ENCODE measurements at regions not wholly inside any gene's neighbourhood (a gene's known extent, or its start where the extent isn't known, plus 50 kb on each side); places are given as distances from the start of the nearest gene placed in this dataset.

- 81 to 85% methylated on average over 2 of the region's 2 CpGs for WGBS, 2 donors
These were observed 109.9 kb upstream of the JAZF1 start for GRCh38 chr7:28290496-28290895.

GRCh38 chr7:28291559-28291958 lies 111.0 kb upstream of the JAZF1 start:
- no peak for FAIRE-seq
- intact Hi-C loops (cut with DNase I): no loop called here
- H3K9me3 ChIP-seq: no peaks in the 10 kb centered on the region
- H3K4me1 ChIP-seq: no peaks in the 10 kb centered on the region
- H3K4me3 ChIP-seq: no peak overlapping the region
- no peak for TF ChIP-seq CTCF (IDR thresholded peaks at IDR 0.05)
- H3K27me3 ChIP-seq: no peaks in the 10 kb centered on the region
- WGBS, 2 donors: 56 to 62% methylated on average over 4 of the region's 4 CpGs
- no peak for ATAC-seq
- no peak for DNase-seq
- H3K36me3 ChIP-seq: no peaks in the 10 kb centered on the region
- no peak overlapping the region for H3K27ac ChIP-seq

More at GRCh38 chr7:28290496-28290895, 109.9 kb upstream of the JAZF1 start:
- Histone ChIP-seq H3K27ac (no peak overlapping the region), H3K9me3 (no peaks in the 10 kb centered on the region), H3K4me3 (no peak overlapping the region), H3K27me3 (no peaks in the 10 kb centered on the region), H3K36me3 (no peaks in the 10 kb centered on the region), H3K4me1 (no peaks in the 10 kb centered on the region)
- ATAC-seq (no peak), DNase-seq (no peak), FAIRE-seq (no peak)
- no peak for TF ChIP-seq CTCF (IDR thresholded peaks at IDR 0.05)
- intact Hi-C loops (cut with DNase I): no loop called here

- ATAC-seq (peak in 2 of 4 donors; percentile 20 to 21), DNase-seq (no peak), FAIRE-seq (no peak)
- Histone ChIP-seq H3K27ac (peak overlapping the region in 2 of 4 donors; percentile 0 to 38), H3K27me3 (no peaks in the 10 kb centered on the region), H3K4me1 (no peaks in the 10 kb centered on the region), H3K4me3 (no peak overlapping the region), H3K36me3 (no peaks in the 10 kb centered on the region), H3K9me3 (no peaks in the 10 kb centered on the region)
- 35 to 51% methylated on average over 5 of the region's 5 CpGs for WGBS, 2 donors
- intact Hi-C loops (cut with DNase I): no loop called here
- no peak for TF ChIP-seq CTCF (IDR thresholded peaks at IDR 0.05)
These were observed 112.4 kb upstream of the JAZF1 start for GRCh38 chr7:28292834-28293526.

- ATAC-seq: peak in 3 of 4 donors; percentile 34 to 68 (median 46)
- TF ChIP-seq CTCF (IDR thresholded peaks at IDR 0.05): no peak
- no peaks in the 10 kb centered on the region for H3K4me1 ChIP-seq
- intact Hi-C loops (cut with DNase I): no loop called here
- no peak for FAIRE-seq
- no peaks in the 10 kb centered on the region for H3K36me3 ChIP-seq
- H3K27me3 ChIP-seq: no peaks in the 10 kb centered on the region
- no peak overlapping the region for H3K4me3 ChIP-seq
- H3K9me3 ChIP-seq: no peaks in the 10 kb centered on the region
- 37 to 48% methylated on average over 1 of the region's 1 CpG for WGBS, 2 donors
- H3K27ac ChIP-seq: peak overlapping the region in 2 of 4 donors; percentile 0 to 38
- DNase-seq: no peak
These were observed 112.9 kb upstream of the JAZF1 start for GRCh38 chr7:28293527-28293835.

Data from pancreas (tissue), 10 donors.